ENCODE measurements at regions not wholly inside any gene's neighbourhood (a gene's known extent, or its start where the extent isn't known, plus 50 kb on each side); places are given as distances from the start of the nearest gene placed in this dataset.

DNA sequence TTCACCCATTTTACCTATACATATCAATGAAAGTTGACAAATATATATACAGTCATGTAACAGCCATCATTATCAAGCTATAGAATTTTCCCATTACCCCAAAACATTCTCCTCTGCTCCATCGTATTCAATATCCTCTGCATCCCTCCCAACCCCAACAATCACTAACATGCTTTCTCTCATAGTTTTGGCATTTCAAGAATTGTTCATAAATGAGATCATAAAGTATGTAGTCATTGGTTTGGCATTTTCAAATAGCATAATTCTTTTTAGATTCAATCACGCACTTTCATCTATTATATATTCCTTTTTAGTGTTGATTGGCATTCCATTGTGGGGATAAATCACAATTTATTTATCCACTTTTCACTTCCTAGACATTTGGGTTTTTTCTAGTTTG, 866.0 kb upstream of the TMEM132C start:
- no peak overlapping the region for H3K4ac ChIP-seq (ENCODE audit: low read depth, low read length)
- H3K36me3 Mint-ChIP-seq (ENCODE audit: insufficient read depth in 1 of 3, low read depth in 3 of 3): no peaks in the 10 kb centered on the region
- no peaks in the 10 kb centered on the region for H4K20me1 ChIP-seq (ENCODE audit: control insufficient read depth, insufficient read depth, insufficient read length)
- no peak overlapping the region for H2AFZ ChIP-seq (ENCODE audit: low read length)
- no peak overlapping the region for H2BK20ac ChIP-seq (ENCODE audit: low read depth, low read length, poor library complexity, severe bottlenecking)
- H4K5ac ChIP-seq (ENCODE audit: insufficient read length, low read depth, low read length): no peak overlapping the region
- no peak overlapping the region for H2AK5ac ChIP-seq (ENCODE audit: insufficient read length, low read length)
- H3K56ac ChIP-seq (ENCODE audit: insufficient read length, low read depth, low read length): no peak overlapping the region
- no peaks in the 10 kb centered on the region for H3K9me3 Mint-ChIP-seq
- no peak overlapping the region for H3K9ac ChIP-seq (ENCODE audit: extremely low read depth, insufficient read length, low read length)
- H4K91ac ChIP-seq (ENCODE audit: insufficient read length, low read depth, low read length): no peak overlapping the region
- peaks cover 1 to 3% of the 10 kb centered on the region in 2 experiments; a peak in 3 of 4 replicates for H3K4me1 Mint-ChIP-seq
- TF ChIP-seq, protein P1, sequence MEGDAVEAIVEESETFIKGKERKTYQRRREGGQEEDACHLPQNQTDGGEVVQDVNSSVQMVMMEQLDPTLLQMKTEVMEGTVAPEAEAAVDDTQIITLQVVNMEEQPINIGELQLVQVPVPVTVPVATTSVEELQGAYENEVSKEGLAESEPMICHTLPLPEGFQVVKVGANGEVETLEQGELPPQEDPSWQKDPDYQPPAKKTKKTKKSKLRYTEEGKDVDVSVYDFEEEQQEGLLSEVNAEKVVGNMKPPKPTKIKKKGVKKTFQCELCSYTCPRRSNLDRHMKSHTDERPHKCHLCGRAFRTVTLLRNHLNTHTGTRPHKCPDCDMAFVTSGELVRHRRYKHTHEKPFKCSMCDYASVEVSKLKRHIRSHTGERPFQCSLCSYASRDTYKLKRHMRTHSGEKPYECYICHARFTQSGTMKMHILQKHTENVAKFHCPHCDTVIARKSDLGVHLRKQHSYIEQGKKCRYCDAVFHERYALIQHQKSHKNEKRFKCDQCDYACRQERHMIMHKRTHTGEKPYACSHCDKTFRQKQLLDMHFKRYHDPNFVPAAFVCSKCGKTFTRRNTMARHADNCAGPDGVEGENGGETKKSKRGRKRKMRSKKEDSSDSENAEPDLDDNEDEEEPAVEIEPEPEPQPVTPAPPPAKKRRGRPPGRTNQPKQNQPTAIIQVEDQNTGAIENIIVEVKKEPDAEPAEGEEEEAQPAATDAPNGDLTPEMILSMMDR (conservative IDR thresholded peaks at IDR 0.05): no peak
- H2BK12ac ChIP-seq (ENCODE audit: insufficient read length, low read depth, low read length): no peak overlapping the region
- no peak overlapping the region for H3T11ph ChIP-seq (ENCODE audit: low read length)
- H3K79me2 ChIP-seq (ENCODE audit: insufficient read depth, low read length): no peaks in the 10 kb centered on the region
- H3K27me3 Mint-ChIP-seq (ENCODE audit: low read depth): no peaks in the 10 kb centered on the region; the same call in 1 of the 2 replicates
- no peaks in the 10 kb centered on the region for H3K9me3 ChIP-seq (ENCODE audit: control insufficient read depth, low read depth, low read length)
- no peaks in the 10 kb centered on the region for H3K27me3 ChIP-seq (ENCODE audit: insufficient read depth, low read length)
- no peak overlapping the region for H2BK5ac ChIP-seq (ENCODE audit: insufficient read length, low read length)
- H3K14ac ChIP-seq (ENCODE audit: insufficient read depth, low read length): no peak overlapping the region
- no peaks in the 10 kb centered on the region for H3K23me2 ChIP-seq (ENCODE audit: insufficient read length, low read depth, low read length, poor library complexity, severe bottlenecking)
- no peak overlapping the region for H3K27ac ChIP-seq (ENCODE audit: insufficient read length, low read depth, low read length)
- no peak overlapping the region for H3K4me3 Mint-ChIP-seq
- no peak overlapping the region for H3K18ac ChIP-seq (ENCODE audit: insufficient read length, low read depth, low read length)
- H3K27ac Mint-ChIP-seq: no peak overlapping the region
- H3K4me1 ChIP-seq (ENCODE audit: insufficient read depth, low read length): no peaks in the 10 kb centered on the region
- no peak overlapping the region for H3K23ac ChIP-seq (ENCODE audit: insufficient read length, low read depth, low read length)
- no peaks in the 10 kb centered on the region for H3K79me1 ChIP-seq (ENCODE audit: insufficient read depth, low read depth, low read length, poor library complexity, severe bottlenecking)
- no CpG with 5 or more reads among the region's 2 CpGs for WGBS (ENCODE audit: extremely low coverage, insufficient read length, low lambda C conversion rate)
- no peak overlapping the region for H4K8ac ChIP-seq (replicated peaks; ENCODE audit: insufficient read length, low read depth, low read length)
- no peak overlapping the region for H2BK120ac ChIP-seq (ENCODE audit: low read depth, low read length, poor library complexity, severe bottlenecking)
- no peak for DNase-seq
- no peak overlapping the region for H3K4me2 ChIP-seq (ENCODE audit: insufficient read depth, insufficient read length, low read length)
- no peak overlapping the region for H2BK15ac ChIP-seq (ENCODE audit: low read depth, low read length)

All from H9 (cell line).